ENCODE measurements at regions not wholly inside any gene's neighbourhood (a gene's known extent, or its start where the extent isn't known, plus 50 kb on each side); places are given as distances from the start of the nearest gene placed in this dataset.

DNA sequence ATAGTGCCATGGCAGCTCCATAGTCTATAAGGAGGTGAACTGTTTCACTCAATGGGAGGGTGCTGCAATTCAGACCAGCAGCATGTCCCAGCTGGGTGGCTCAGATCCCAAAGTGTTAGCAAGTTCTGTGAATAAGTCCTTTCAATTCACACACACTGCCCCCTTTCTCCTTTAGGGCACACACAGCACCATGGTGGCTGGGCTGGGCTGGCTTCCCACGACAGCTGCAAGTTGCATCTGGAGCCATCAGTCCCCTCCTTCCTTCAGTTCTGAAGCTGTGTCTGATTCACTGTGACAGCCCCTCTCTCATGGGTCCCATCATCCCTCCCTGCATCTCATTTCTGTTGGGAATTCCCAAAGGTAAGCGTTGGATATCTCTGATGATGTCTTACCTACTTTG lies 324.1 kb upstream of the NCAM1 start:
- no peaks in the 10 kb centered on the region for H3K27me3 ChIP-seq
- TF ChIP-seq POLR2A (IDR thresholded peaks at IDR 0.05) (no peak), POLR2AphosphoS5 (IDR thresholded peaks at IDR 0.05; ENCODE audit: insufficient read depth in 1 of 2, low read depth in 1 of 2) (no peak)
- TF ChIP-seq, protein P1, sequence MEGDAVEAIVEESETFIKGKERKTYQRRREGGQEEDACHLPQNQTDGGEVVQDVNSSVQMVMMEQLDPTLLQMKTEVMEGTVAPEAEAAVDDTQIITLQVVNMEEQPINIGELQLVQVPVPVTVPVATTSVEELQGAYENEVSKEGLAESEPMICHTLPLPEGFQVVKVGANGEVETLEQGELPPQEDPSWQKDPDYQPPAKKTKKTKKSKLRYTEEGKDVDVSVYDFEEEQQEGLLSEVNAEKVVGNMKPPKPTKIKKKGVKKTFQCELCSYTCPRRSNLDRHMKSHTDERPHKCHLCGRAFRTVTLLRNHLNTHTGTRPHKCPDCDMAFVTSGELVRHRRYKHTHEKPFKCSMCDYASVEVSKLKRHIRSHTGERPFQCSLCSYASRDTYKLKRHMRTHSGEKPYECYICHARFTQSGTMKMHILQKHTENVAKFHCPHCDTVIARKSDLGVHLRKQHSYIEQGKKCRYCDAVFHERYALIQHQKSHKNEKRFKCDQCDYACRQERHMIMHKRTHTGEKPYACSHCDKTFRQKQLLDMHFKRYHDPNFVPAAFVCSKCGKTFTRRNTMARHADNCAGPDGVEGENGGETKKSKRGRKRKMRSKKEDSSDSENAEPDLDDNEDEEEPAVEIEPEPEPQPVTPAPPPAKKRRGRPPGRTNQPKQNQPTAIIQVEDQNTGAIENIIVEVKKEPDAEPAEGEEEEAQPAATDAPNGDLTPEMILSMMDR (IDR thresholded peaks at IDR 0.05), result no peak
- DNase-seq (ENCODE audit: extremely low spot score in 2 of 2), result peak in 1 of 2 donors; percentile 64
- intact Hi-C loops (cut with DNase I), result no loop called here
- no peaks in the 10 kb centered on the region for H3K36me3 ChIP-seq
- no peak overlapping the region for H3K4me3 ChIP-seq
- no peaks in the 10 kb centered on the region for H3K9me3 ChIP-seq
- H3K27ac ChIP-seq, result no peak overlapping the region
- no peaks in the 10 kb centered on the region for H3K4me1 ChIP-seq

DNA sequence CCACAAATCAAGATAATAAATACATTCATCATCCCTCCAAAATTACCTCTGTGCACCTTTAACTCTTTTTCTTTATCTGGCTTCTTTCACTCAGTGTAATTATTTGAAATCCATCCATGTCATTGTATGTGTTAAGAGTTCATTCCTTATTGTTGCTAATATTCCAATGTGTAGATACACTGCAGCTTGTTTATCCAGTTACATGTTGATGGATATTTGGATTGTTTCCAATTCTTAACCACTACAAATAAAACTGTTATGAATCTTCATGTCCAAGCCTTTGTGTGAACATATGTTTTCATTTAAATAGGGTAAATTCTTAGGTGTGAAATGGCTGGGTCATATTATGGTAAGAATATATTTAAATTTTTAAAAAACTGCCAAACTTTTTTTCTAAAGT lies 323.3 kb upstream of the NCAM1 start:
- no peak for DNase-seq (ENCODE audit: extremely low spot score in 2 of 2)
- no peaks in the 10 kb centered on the region for H3K27me3 ChIP-seq
- intact Hi-C loops (cut with DNase I), result no loop called here
- TF ChIP-seq POLR2A (IDR thresholded peaks at IDR 0.05) (no peak), POLR2AphosphoS5 (IDR thresholded peaks at IDR 0.05; ENCODE audit: insufficient read depth in 1 of 2, low read depth in 1 of 2) (no peak)
- TF ChIP-seq, protein P1 (IDR thresholded peaks at IDR 0.05), result no peak
- no peaks in the 10 kb centered on the region for H3K36me3 ChIP-seq
- no peaks in the 10 kb centered on the region for H3K9me3 ChIP-seq
- H3K4me1 ChIP-seq, result no peaks in the 10 kb centered on the region
- no peak overlapping the region for H3K27ac ChIP-seq
- no peak overlapping the region for H3K4me3 ChIP-seq

DNA sequence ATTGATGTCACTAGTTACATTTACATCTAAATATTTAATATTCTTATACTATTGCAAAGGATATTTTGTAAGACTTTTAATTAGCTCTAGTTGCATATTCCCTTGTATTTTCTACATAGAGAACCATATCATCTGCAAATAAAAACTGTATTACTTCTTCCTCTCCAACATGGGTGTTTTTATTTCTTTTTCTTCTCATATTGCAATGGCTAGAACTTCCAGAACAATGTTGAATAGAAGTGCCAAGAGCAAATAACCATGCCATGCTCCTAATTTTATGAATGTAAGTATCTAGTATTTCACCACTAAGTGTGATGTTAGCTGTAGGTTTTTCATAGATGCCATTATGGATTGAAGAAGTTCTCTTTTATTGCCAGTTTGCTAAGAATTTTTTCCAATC lies 321.8 kb upstream of the NCAM1 start:
- no peaks in the 10 kb centered on the region for H3K4me1 ChIP-seq
- DNase-seq (ENCODE audit: extremely low spot score in 2 of 2), result no peak
- no peak overlapping the region for H3K4me3 ChIP-seq
- intact Hi-C loops (cut with DNase I), result no loop called here
- H3K36me3 ChIP-seq, result no peaks in the 10 kb centered on the region
- H3K27me3 ChIP-seq, result no peaks in the 10 kb centered on the region
- no peak for TF ChIP-seq POLR2AphosphoS5 (IDR thresholded peaks at IDR 0.05; ENCODE audit: insufficient read depth in 1 of 2, low read depth in 1 of 2)
- TF ChIP-seq, protein P1 (IDR thresholded peaks at IDR 0.05), result no peak
- TF ChIP-seq POLR2A (IDR thresholded peaks at IDR 0.05), result no peak
- H3K9me3 ChIP-seq, result no peaks in the 10 kb centered on the region
- H3K27ac ChIP-seq, result no peak overlapping the region

DNA sequence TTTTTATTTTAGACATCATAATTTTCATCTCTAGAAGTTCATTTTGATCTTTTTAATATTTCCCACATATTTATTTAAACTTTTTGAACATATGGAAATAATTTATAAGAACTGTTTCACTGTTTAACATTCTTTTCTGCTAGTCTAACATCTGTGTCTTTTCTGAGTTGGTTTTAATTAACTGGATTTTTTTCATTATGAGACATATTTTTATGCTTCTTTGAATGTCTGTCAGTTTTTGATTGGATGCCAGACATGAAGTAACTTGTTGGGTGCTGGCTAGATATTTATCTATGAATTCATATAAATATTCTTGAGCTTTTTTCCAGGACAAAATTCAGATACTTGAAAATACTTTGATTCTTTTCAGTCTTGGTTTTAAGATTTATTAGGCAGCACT lies 317.8 kb upstream of the NCAM1 start:
- Histone ChIP-seq H3K9me3 (no peaks in the 10 kb centered on the region), H3K27me3 (no peaks in the 10 kb centered on the region), H3K36me3 (no peaks in the 10 kb centered on the region), H3K27ac (no peak overlapping the region), H3K4me1 (no peaks in the 10 kb centered on the region), H3K4me3 (no peak overlapping the region)
- DNase-seq (ENCODE audit: extremely low spot score in 2 of 2), result no peak
- TF ChIP-seq, protein P1 (IDR thresholded peaks at IDR 0.05), result no peak
- TF ChIP-seq POLR2AphosphoS5 (IDR thresholded peaks at IDR 0.05; ENCODE audit: insufficient read depth in 1 of 2, low read depth in 1 of 2) (no peak), POLR2A (IDR thresholded peaks at IDR 0.05) (no peak)
- intact Hi-C loops (cut with DNase I), result no loop called here

DNA sequence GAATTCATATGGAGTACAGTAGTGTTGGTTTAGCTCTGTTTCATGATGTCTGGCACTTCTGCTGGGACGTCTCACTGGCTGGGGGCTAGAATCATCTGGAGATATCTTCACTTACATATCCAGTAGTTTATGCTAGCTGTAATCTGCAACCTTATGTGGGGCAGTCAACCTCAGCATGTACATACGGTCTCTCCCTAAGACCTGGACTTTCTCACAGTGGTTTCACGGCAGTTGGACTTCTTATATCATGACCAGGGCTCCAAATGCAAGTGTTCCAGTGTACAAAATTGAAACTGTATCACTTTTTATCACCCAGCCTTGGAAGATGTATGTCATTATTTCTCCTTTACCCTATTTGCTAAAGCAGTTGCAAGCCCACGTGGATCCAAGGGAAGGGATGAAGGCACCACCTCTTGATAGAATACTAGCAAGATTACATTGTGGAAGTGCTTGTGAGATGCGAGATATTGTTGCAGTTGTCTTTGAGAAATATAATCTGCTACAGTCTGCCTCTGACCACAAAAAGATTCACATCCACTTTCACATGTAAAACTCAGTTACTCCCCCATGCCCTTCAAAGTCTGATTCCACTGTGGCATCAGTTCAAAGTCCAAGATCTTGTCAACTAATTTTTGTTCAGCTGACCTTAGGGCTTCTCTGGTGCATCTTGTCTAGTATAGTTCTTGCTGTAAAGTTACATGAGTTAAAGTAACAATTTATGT lies 316.6 kb upstream of the NCAM1 start:
- Histone ChIP-seq H3K27me3 (no peaks in the 10 kb centered on the region), H3K9me3 (no peaks in the 10 kb centered on the region), H3K4me1 (no peaks in the 10 kb centered on the region), H3K4me3 (no peak overlapping the region), H3K27ac (no peak overlapping the region), H3K36me3 (no peaks in the 10 kb centered on the region)
- peak; percentile 1 to 7 for DNase-seq (ENCODE audit: extremely low spot score in 2 of 2)
- no peak for TF ChIP-seq POLR2A (IDR thresholded peaks at IDR 0.05)
- TF ChIP-seq, protein P1 (IDR thresholded peaks at IDR 0.05), result no peak
- TF ChIP-seq POLR2AphosphoS5 (IDR thresholded peaks at IDR 0.05; ENCODE audit: insufficient read depth in 1 of 2, low read depth in 1 of 2), result no peak
- intact Hi-C loops (cut with DNase I), result no loop called here

Measured in vagina (tissue), 2 donors.